ENCODE measurements at regions not wholly inside any gene's neighbourhood (a gene's known extent, or its start where the extent isn't known, plus 50 kb on each side); places are given as distances from the start of the nearest gene placed in this dataset.
"Not testable (repeated sequence)": the region's sequence is repeated elsewhere in the genome, so short reads cannot be mapped to it uniquely, and the experiment has no call there.

DNA sequence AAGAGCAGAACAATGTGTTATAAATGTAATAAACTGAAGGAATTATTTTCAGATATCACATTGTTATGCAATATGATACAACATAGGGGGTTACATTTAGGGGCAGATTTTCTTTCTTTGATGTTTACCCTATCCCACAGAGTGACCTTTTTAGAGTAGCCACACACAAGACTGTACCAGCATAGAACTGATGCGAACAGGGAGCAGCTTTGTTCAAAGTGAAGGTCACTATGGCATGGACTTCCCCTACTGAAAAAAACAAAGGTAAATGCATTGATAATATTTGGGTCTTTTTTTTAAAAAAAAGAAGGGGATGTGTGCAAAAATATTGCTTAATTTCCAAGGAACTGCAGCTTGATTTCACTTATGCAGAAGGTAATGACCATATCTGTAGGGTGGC lies 1354.9 kb downstream of the SUCLG1 start:
- Histone ChIP-seq H3K9me3 (ENCODE audit: insufficient read depth, low read depth, low read length) (peaks cover 7% of the 10 kb centered on the region), H3K4me3 (ENCODE audit: low read length) (no peak overlapping the region), H3K9ac (ENCODE audit: low read depth, low read length) (no peak overlapping the region), H3K27me3 (ENCODE audit: insufficient read depth, low read length) (no peaks in the 10 kb centered on the region), H3K36me3 (ENCODE audit: insufficient read depth, low read length) (no peaks in the 10 kb centered on the region), H3K27ac (ENCODE audit: low read depth, low read length) (no peak overlapping the region), H3K4me1 (ENCODE audit: insufficient read depth, low read length) (no peaks in the 10 kb centered on the region)
- 94% methylated on average over 1 of the region's 1 CpG for WGBS

DNA sequence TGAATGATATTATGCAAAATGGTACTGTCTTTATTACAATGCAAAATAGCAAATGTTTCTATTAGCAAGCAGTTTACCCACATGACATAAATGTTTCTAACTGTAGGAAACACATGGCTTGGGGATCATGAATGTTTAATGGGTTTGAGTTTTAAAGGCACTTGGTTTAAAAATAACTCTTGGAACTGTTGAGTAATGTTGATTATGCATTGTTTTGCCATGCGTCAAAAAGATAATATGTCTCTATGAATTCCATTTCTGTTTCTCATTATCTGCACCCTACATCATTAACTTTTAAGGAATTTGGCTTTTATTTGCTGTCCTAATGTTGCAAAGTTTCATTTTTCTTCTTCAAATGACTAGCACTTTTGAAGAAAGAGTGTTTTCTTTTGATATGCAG lies 1355.5 kb downstream of the SUCLG1 start:
- no CpG with 5 or more reads among the region's 1 CpG for WGBS
- Histone ChIP-seq H3K9ac (ENCODE audit: low read depth, low read length) (no peak overlapping the region), H3K27me3 (ENCODE audit: insufficient read depth, low read length) (no peaks in the 10 kb centered on the region), H3K4me1 (ENCODE audit: insufficient read depth, low read length) (no peaks in the 10 kb centered on the region), H3K9me3 (ENCODE audit: insufficient read depth, low read depth, low read length) (peaks cover 3% of the 10 kb centered on the region; the same call in 1 of the 2 replicates), H3K4me3 (ENCODE audit: low read length) (no peak overlapping the region), H3K36me3 (ENCODE audit: insufficient read depth, low read length) (no peaks in the 10 kb centered on the region), H3K27ac (ENCODE audit: low read depth, low read length) (no peak overlapping the region)

DNA sequence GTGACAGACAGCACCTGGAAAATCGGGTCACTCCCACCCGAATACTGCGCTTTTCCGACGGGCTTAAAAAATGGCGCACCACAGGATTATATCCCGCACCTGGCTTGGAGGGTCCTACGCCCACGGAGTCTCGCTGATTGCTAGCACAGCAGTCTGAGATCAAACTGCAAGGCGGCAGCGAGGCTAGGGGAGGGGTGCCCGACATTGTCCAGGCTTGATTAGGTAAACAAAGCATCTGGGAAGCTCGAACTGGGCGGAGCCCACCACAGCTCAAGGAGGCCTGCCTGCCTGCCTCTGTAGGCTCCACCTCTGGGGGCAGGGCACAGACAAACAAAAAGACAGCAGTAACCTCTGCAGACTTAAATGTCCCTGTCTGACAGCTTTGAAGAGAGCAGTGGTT lies 1370.0 kb downstream of the SUCLG1 start:
- H3K4me1 ChIP-seq (ENCODE audit: insufficient read depth, low read length); H3K27me3 ChIP-seq (ENCODE audit: insufficient read depth, low read length); H3K36me3 ChIP-seq (ENCODE audit: insufficient read depth, low read length); H3K9me3 ChIP-seq (ENCODE audit: insufficient read depth, low read depth, low read length); H3K4me3 ChIP-seq (ENCODE audit: low read length); H3K9ac ChIP-seq (ENCODE audit: low read depth, low read length); H3K27ac ChIP-seq (ENCODE audit: low read depth, low read length): not testable (repeated sequence)
- 85% methylated on average over 14 of the region's 15 CpGs for WGBS

DNA sequence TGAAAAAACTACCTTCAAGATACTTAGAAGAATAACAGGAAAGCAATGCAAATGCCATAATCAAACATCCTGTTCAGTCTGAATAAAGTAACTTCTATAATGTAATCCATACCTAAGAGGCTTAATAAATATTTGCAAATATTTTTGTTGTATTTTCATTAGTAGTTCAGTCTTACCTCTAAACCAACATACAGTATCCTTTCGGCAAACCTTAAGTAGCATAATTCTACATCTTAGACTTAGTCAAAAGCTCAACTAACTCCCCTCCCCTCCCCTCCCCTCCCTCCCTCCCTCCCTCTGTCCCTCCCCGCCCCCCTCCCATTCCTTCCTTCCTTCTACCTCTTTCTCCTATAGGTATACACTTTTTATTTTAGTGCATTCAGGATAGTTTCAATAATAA lies 1373.2 kb downstream of the SUCLG1 start:
- Histone ChIP-seq H3K36me3 (ENCODE audit: insufficient read depth, low read length) (no peaks in the 10 kb centered on the region), H3K4me3 (ENCODE audit: low read length) (no peak overlapping the region), H3K9ac (ENCODE audit: low read depth, low read length) (no peak overlapping the region), H3K4me1 (ENCODE audit: insufficient read depth, low read length) (no peaks in the 10 kb centered on the region), H3K27ac (ENCODE audit: low read depth, low read length) (no peak overlapping the region), H3K27me3 (ENCODE audit: insufficient read depth, low read length) (no peaks in the 10 kb centered on the region), H3K9me3 (ENCODE audit: insufficient read depth, low read depth, low read length) (no peaks in the 10 kb centered on the region)
- WGBS: 100% methylated on average over 1 of the region's 2 CpGs

DNA sequence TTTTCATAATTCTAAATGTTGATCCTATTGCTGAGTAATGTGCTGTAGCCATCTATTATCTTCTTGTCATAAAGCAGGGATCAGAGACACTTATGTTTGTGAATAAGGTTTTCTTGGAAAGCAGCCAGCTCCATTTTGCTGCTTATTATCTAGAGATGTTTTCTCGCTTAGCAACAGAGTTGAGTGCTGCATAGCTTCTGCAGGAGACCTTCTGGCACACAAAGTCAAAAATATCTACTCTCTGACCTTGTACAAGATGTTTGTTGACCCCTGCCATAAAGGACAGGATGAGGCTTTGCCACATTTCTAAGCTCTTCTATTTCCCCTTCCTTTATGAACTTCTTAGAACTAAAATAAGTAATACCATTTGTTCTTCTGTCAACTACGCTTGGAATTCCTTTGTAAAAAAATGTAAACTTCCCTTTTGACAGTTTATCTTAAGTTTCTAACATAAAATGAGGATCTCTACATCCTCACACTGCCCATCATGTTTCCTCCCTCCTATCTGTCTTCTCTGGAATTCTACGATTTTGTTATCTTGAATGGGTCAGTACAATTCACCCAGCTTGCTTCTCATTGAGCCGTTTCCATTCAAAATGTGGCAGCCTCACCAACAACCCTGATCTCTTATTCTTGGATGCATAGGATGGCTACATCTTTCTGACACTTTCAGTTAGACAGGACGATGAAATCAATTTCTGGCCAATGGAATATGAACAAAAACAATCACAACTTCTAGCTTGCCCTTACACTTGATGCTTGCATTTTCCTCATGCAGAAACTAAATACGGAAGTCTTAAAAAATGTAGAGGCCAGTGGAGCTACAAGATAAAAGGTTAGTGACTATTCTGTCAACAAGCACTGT lies 1377.0 kb downstream of the SUCLG1 start:
- H3K4me3 ChIP-seq (ENCODE audit: low read length): no peak overlapping the region
- H3K4me1 ChIP-seq (ENCODE audit: insufficient read depth, low read length): no peaks in the 10 kb centered on the region
- H3K9ac ChIP-seq (ENCODE audit: low read depth, low read length): no peak overlapping the region
- no peak overlapping the region for H3K27ac ChIP-seq (ENCODE audit: low read depth, low read length)
- H3K36me3 ChIP-seq (ENCODE audit: insufficient read depth, low read length): no peaks in the 10 kb centered on the region
- H3K9me3 ChIP-seq (ENCODE audit: insufficient read depth, low read depth, low read length): no peaks in the 10 kb centered on the region
- no peaks in the 10 kb centered on the region for H3K27me3 ChIP-seq (ENCODE audit: insufficient read depth, low read length)
- WGBS: 94% methylated on average over 6 of the region's 6 CpGs

DNA sequence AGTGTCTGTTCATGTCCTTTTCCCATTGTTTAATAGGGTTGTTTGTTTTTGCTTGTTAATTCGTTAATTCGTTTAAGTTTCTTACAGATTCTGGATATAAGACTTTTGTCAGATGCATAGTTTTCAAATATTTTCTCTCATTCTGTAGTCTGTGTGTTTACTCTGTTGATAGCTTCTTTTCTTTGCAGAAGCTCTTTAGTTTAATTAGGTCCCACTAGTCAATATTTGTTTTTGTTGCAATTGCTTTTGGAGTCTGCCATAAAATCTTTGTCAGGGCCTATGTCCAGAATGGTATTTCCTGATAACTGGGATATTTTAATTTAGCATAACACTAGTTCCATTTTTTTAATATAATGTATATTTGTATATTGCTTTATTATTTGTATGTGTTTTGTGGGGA lies 1380.1 kb downstream of the SUCLG1 start:
- Histone ChIP-seq H3K4me1 (ENCODE audit: insufficient read depth, low read length) (no peaks in the 10 kb centered on the region), H3K9ac (ENCODE audit: low read depth, low read length) (no peak overlapping the region), H3K9me3 (ENCODE audit: insufficient read depth, low read depth, low read length) (no peaks in the 10 kb centered on the region), H3K4me3 (ENCODE audit: low read length) (no peak overlapping the region), H3K27ac (ENCODE audit: low read depth, low read length) (no peak overlapping the region), H3K27me3 (ENCODE audit: insufficient read depth, low read length) (no peaks in the 10 kb centered on the region), H3K36me3 (ENCODE audit: insufficient read depth, low read length) (no peaks in the 10 kb centered on the region)
- 94% methylated on average over 2 of the region's 2 CpGs for WGBS

DNA sequence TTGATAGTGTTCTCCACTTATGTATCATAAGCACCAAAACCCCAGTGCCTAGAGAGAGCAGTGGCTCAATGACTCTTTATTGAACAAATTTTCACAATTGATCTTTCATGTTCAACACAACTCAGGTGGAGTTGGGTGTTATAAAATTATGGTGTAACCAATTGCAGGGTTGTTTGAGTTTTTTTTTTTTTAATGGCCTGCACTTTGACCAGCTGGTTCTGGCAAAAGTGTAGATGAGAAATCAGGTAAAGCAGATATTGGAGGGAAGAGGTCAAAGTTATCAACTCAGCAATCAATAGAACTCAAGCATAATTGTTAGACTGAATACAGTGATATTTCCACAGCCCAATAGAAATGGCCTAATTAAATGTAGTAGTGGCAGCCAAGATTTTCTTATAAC lies 1386.3 kb downstream of the SUCLG1 start:
- H3K36me3 ChIP-seq (ENCODE audit: insufficient read depth, low read length): no peaks in the 10 kb centered on the region
- no peaks in the 10 kb centered on the region for H3K4me1 ChIP-seq (ENCODE audit: insufficient read depth, low read length)
- no peaks in the 10 kb centered on the region for H3K27me3 ChIP-seq (ENCODE audit: insufficient read depth, low read length)
- H3K4me3 ChIP-seq (ENCODE audit: low read length): no peak overlapping the region
- no peak overlapping the region for H3K9ac ChIP-seq (ENCODE audit: low read depth, low read length)
- H3K9me3 ChIP-seq (ENCODE audit: insufficient read depth, low read depth, low read length): no peaks in the 10 kb centered on the region
- no peak overlapping the region for H3K27ac ChIP-seq (ENCODE audit: low read depth, low read length)

DNA sequence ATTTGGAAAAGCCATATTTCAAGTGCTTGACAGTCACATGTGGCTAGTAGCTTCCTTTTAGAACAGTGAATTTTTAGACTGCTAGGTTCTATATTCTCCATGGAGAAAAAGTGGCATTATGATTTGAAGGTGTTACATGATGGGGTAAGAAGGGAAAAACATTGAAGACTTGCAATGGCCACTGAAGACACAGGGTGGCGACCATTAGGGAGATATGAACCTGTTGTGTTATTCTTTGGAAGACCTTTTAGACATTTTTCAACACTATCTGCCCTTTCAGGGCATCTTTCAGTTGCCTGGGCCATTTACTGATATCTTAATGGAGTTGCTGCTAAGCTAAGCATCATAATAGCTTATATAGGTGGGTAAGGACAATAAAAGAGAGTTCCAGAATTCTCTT lies 1387.2 kb downstream of the SUCLG1 start:
- Histone ChIP-seq H3K27ac (ENCODE audit: low read depth, low read length) (no peak overlapping the region), H3K4me1 (ENCODE audit: insufficient read depth, low read length) (no peaks in the 10 kb centered on the region), H3K27me3 (ENCODE audit: insufficient read depth, low read length) (no peaks in the 10 kb centered on the region), H3K9me3 (ENCODE audit: insufficient read depth, low read depth, low read length) (no peaks in the 10 kb centered on the region), H3K4me3 (ENCODE audit: low read length) (no peak overlapping the region), H3K36me3 (ENCODE audit: insufficient read depth, low read length) (no peaks in the 10 kb centered on the region), H3K9ac (ENCODE audit: low read depth, low read length) (no peak overlapping the region)
- WGBS: 90% methylated on average over 1 of the region's 1 CpG

DNA sequence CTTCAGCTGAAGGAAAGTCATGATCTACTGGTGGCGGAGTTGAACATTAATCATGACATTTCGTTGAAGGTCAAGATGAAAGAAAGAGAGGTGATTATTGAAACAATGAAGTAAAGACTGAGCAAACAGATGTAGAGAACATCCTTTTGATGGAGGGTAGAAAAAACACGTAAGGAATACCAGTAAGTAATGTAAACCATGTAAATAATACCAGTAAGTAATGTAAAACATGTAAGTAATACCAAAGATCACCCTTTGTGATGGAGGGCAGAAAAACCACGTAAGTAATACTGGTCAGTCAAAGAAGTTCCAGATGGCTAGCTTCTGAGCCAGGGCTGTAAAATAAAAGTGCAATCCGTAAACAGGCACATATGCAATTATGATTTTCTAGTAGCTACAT lies 1387.7 kb downstream of the SUCLG1 start:
- no peaks in the 10 kb centered on the region for H3K4me1 ChIP-seq (ENCODE audit: insufficient read depth, low read length)
- H3K9me3 ChIP-seq (ENCODE audit: insufficient read depth, low read depth, low read length): no peaks in the 10 kb centered on the region
- 94% methylated on average over 3 of the region's 5 CpGs for WGBS
- no peak overlapping the region for H3K9ac ChIP-seq (ENCODE audit: low read depth, low read length)
- H3K36me3 ChIP-seq (ENCODE audit: insufficient read depth, low read length): no peaks in the 10 kb centered on the region
- no peaks in the 10 kb centered on the region for H3K27me3 ChIP-seq (ENCODE audit: insufficient read depth, low read length)
- no peak overlapping the region for H3K27ac ChIP-seq (ENCODE audit: low read depth, low read length)
- H3K4me3 ChIP-seq (ENCODE audit: low read length): no peak overlapping the region

DNA sequence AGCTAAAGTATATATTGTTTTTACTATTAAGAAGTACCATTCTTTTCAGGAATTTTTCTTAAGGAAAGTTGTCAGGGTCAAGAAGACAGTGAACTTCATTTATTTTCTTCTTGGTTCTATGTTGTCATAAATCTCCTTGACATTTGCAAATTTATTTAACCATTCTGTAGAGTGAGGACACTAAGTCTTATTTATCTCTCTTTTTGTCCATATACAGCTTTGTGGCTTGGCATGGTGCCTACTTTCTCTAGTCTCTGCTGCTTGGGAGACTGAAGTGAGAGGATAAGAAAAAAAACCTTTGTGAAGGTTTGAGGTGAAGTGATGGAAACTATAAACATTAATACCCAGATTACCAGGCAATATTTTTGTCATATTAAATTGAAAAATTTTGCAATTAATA lies 1389.4 kb downstream of the SUCLG1 start:
- Histone ChIP-seq H3K27ac (ENCODE audit: low read depth, low read length) (no peak overlapping the region), H3K36me3 (ENCODE audit: insufficient read depth, low read length) (no peaks in the 10 kb centered on the region), H3K4me1 (ENCODE audit: insufficient read depth, low read length) (no peaks in the 10 kb centered on the region), H3K9ac (ENCODE audit: low read depth, low read length) (no peak overlapping the region), H3K27me3 (ENCODE audit: insufficient read depth, low read length) (no peaks in the 10 kb centered on the region), H3K4me3 (ENCODE audit: low read length) (no peak overlapping the region), H3K9me3 (ENCODE audit: insufficient read depth, low read depth, low read length) (no peaks in the 10 kb centered on the region)

DNA sequence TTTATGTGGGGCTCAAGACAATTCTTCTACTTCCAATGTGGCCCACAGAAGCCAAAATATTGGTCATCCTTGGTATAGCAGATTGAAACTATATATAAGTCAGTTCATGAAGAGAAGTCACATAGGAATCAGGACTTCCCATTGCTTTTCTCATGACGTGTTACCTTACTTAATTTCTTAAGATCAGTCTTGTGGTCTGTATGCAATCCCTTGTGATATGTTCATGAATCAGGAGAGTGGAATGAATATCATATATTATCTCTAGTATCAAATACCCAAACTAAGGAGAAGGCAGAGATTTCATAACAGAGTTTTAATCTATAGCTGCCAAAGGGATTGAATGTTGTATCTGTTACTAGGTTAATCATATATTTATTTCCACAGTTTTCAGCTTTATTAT lies 1390.4 kb downstream of the SUCLG1 start:
- no peak overlapping the region for H3K9ac ChIP-seq (ENCODE audit: low read depth, low read length)
- H3K27me3 ChIP-seq (ENCODE audit: insufficient read depth, low read length): no peaks in the 10 kb centered on the region
- H3K27ac ChIP-seq (ENCODE audit: low read depth, low read length): no peak overlapping the region
- no peaks in the 10 kb centered on the region for H3K36me3 ChIP-seq (ENCODE audit: insufficient read depth, low read length)
- no CpG with 5 or more reads among the region's 1 CpG for WGBS
- H3K4me1 ChIP-seq (ENCODE audit: insufficient read depth, low read length): no peaks in the 10 kb centered on the region
- H3K9me3 ChIP-seq (ENCODE audit: insufficient read depth, low read depth, low read length): no peaks in the 10 kb centered on the region
- no peak overlapping the region for H3K4me3 ChIP-seq (ENCODE audit: low read length)

DNA sequence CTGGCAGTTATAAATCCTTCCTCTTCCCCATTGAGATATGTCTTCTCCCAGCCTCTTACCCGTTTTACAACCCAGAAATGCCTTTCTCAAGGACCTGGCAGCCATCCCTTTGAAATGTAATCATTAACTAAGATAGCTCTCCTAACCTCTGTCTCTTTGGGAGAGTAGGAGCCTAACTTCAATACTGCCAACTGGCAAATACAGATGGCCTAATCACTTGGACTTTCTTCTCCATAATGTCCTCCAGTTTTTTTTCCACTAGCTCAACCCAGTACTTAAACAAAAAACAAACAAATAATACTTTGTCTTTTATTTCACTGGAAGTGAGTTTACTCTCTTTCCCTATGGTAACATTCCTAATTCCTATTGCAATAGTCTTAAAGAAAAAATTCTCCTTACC lies 1391.1 kb downstream of the SUCLG1 start:
- H3K27me3 ChIP-seq (ENCODE audit: insufficient read depth, low read length): no peaks in the 10 kb centered on the region
- no peak overlapping the region for H3K4me3 ChIP-seq (ENCODE audit: low read length)
- H3K36me3 ChIP-seq (ENCODE audit: insufficient read depth, low read length): no peaks in the 10 kb centered on the region
- 32% methylated on average over 1 of the region's 1 CpG for WGBS
- H3K9me3 ChIP-seq (ENCODE audit: insufficient read depth, low read depth, low read length): no peaks in the 10 kb centered on the region
- no peaks in the 10 kb centered on the region for H3K4me1 ChIP-seq (ENCODE audit: insufficient read depth, low read length)
- H3K9ac ChIP-seq (ENCODE audit: low read depth, low read length): no peak overlapping the region
- no peak overlapping the region for H3K27ac ChIP-seq (ENCODE audit: low read depth, low read length)

All from HUES64 (cell line).